ENCODE measurements at regions not wholly inside any gene's neighbourhood (a gene's known extent, or its start where the extent isn't known, plus 50 kb on each side); places are given as distances from the start of the nearest gene placed in this dataset.
"Not testable (repeated sequence)": the region's sequence is repeated elsewhere in the genome, so short reads cannot be mapped to it uniquely, and the experiment has no call there.

- DNase-seq (ENCODE audit: low spot score) = no peak
Observed at GRCh38 chr7:53387515-53387914, 352.1 kb downstream of the POM121L12 start.

GRCh38 chr7:53397911-53398310 is 362.5 kb downstream of the POM121L12 start:
- no peak for DNase-seq (ENCODE audit: low spot score)

- DNase-seq (ENCODE audit: low spot score) = no peak
Observed at GRCh38 chr7:53398566-53398965, 363.1 kb downstream of the POM121L12 start.

GRCh38 chr7:53413021-53413420 is 377.6 kb downstream of the POM121L12 start:
- no peak for DNase-seq (ENCODE audit: low spot score)

- DNase-seq (ENCODE audit: low spot score) = no peak
Observed at GRCh38 chr7:53415816-53416215, 380.4 kb downstream of the POM121L12 start.

GRCh38 chr7:53418834-53419482 is 383.5 kb downstream of the POM121L12 start:
- DNase-seq (ENCODE audit: low spot score) = no peak

GRCh38 chr7:53420550-53420949 is 385.1 kb downstream of the POM121L12 start:
- DNase-seq (ENCODE audit: low spot score) = no peak

- no peak for DNase-seq (ENCODE audit: low spot score)
Observed at GRCh38 chr7:53422291-53422690, 386.9 kb downstream of the POM121L12 start.

- DNase-seq (ENCODE audit: low spot score) = peak; percentile 19
Observed at GRCh38 chr7:53426145-53426750, 390.8 kb downstream of the POM121L12 start.

GRCh38 chr7:53428045-53428444 is 392.6 kb downstream of the POM121L12 start:
- DNase-seq (ENCODE audit: low spot score) = no peak

- DNase-seq (ENCODE audit: low spot score) = no peak
Observed at GRCh38 chr7:53431901-53432300, 396.5 kb downstream of the POM121L12 start.

- no peak for DNase-seq (ENCODE audit: low spot score)
Observed at GRCh38 chr7:53437336-53437735, 401.9 kb downstream of the POM121L12 start.

- DNase-seq (ENCODE audit: low spot score) = no peak
Observed at GRCh38 chr7:53446170-53446569, 410.7 kb downstream of the POM121L12 start.

- no peak for DNase-seq (ENCODE audit: low spot score)
Observed at GRCh38 chr7:53458636-53459035, 423.2 kb downstream of the POM121L12 start.

- DNase-seq (ENCODE audit: low spot score) = no peak
Observed at GRCh38 chr7:53466371-53466770, 430.9 kb downstream of the POM121L12 start.

- DNase-seq (ENCODE audit: low spot score) = no peak
Observed at GRCh38 chr7:53470336-53470970, 435.0 kb downstream of the POM121L12 start.

- no peak for DNase-seq (ENCODE audit: low spot score)
Observed at GRCh38 chr7:53473371-53473770, 437.9 kb downstream of the POM121L12 start.

GRCh38 chr7:53475776-53476175 is 440.3 kb downstream of the POM121L12 start:
- DNase-seq (ENCODE audit: low spot score) = no peak

- no peak for DNase-seq (ENCODE audit: low spot score)
Observed at GRCh38 chr7:53476566-53476965, 441.1 kb downstream of the POM121L12 start.

- DNase-seq (ENCODE audit: low spot score) = no peak
Observed at GRCh38 chr7:53485354-53485753, 449.9 kb downstream of the POM121L12 start.

- no peak for DNase-seq (ENCODE audit: low spot score)
Observed at GRCh38 chr7:53491051-53491450, 455.6 kb downstream of the POM121L12 start.

GRCh38 chr7:53495181-53495580 is 459.7 kb downstream of the POM121L12 start:
- not testable (repeated sequence) for DNase-seq (ENCODE audit: low spot score)

- DNase-seq (ENCODE audit: low spot score) = no peak
Observed at GRCh38 chr7:53500076-53500475, 464.6 kb downstream of the POM121L12 start.

All from H4 (cell line).